Esophagus muscularis mucosa (tissue), 4 donors: ENCODE measurements at regions not wholly inside any gene's neighbourhood (a gene's known extent, or its start where the extent isn't known, plus 50 kb on each side); places are given as distances from the start of the nearest gene placed in this dataset.

ENCODE experiments used
- EP300 ChIP-seq: sonication (generic); formaldehyde crosslinking; IDR thresholded peaks from one replicate; pipeline ENCODE4 v1.6.1; 2017; ENCODE audit warnings: antibody characterized with exemption
- POLR2A ChIP-seq: fragments of 450-650 bp; IDR thresholded peaks from one replicate; pipeline ENCODE4 v1.6.1; 2017; ENCODE audit warnings: antibody characterized with exemption, moderate library complexity, mild to moderate bottlenecking, low read depth
- POLR2AphosphoS5 ChIP-seq, 2 donors: sonication (generic); formaldehyde crosslinking; IDR thresholded peaks; one replicate each; pipeline ENCODE4 v1.6.1; 2017; ENCODE audit warnings: antibody characterized with exemption in 2 of 2
- TF ChIP-seq, protein P1 (sequence below), 3 experiments: fragments of 200-600 bp in 2 of 3; fragments of 450-650 bp in 1 of 3; sonication (generic) in 2 of 3; IDR thresholded peaks; one replicate each; pipeline ENCODE4 v1.5.1; 2017 to 2019; ENCODE audit warnings: antibody characterized with exemption in 3 of 3, mild to moderate bottlenecking in 2 of 3, moderate library complexity in 1 of 3

DNA sequence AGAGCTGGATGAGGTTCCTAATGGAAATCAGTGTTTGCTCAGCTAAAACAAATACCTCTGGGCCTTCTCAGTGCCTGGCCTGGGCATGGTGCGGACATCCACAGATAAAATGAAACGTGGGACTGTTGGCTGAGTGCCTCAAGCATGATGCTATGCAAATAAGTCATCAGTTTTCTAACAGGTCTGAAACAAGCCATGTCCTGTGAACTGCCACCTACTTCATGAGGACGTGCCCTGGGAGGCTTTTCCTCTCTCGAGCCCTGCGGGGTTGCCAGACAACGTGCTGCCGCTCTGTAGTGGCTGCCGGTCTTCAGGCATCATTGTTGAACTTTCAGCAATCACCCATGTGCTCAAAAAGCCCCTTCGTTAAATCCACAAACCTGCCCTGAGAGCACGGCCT, 240.4 kb upstream of the IRX2 start:
- TF ChIP-seq, protein P1, sequence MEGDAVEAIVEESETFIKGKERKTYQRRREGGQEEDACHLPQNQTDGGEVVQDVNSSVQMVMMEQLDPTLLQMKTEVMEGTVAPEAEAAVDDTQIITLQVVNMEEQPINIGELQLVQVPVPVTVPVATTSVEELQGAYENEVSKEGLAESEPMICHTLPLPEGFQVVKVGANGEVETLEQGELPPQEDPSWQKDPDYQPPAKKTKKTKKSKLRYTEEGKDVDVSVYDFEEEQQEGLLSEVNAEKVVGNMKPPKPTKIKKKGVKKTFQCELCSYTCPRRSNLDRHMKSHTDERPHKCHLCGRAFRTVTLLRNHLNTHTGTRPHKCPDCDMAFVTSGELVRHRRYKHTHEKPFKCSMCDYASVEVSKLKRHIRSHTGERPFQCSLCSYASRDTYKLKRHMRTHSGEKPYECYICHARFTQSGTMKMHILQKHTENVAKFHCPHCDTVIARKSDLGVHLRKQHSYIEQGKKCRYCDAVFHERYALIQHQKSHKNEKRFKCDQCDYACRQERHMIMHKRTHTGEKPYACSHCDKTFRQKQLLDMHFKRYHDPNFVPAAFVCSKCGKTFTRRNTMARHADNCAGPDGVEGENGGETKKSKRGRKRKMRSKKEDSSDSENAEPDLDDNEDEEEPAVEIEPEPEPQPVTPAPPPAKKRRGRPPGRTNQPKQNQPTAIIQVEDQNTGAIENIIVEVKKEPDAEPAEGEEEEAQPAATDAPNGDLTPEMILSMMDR (IDR thresholded peaks at IDR 0.05) = no peak
- TF ChIP-seq POLR2AphosphoS5 (IDR thresholded peaks at IDR 0.05) = no peak
- TF ChIP-seq POLR2A = no peak
- no peak for TF ChIP-seq EP300
